ENCODE measurements at regions not wholly inside any gene's neighbourhood (a gene's known extent, or its start where the extent isn't known, plus 50 kb on each side); places are given as distances from the start of the nearest gene placed in this dataset.
"Not testable (repeated sequence)": the region's sequence is repeated elsewhere in the genome, so short reads cannot be mapped to it uniquely, and the experiment has no call there.

DNA sequence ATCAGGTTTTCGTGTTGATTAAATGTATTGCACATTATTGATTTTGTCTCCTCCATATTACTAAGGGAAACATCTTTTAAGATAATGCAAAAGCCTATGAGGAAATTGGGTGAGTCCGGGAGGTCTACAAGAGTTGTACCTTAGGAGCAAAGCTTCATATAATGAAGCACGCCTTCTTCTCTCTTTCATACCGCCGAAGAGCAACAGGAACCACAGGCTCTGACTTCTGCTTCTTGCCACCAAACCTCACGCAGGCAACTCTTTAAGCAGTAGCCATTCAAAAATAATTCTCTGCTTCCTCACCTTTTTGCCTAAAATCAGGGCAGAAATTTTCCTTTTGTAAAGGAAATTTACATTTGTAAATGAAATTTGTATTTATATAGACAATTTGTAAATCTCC is 139.6 kb downstream of the SPRY1 start:
- Mint-ChIP-seq H3K4me3 (peak overlapping the region; percentile 36), H3K9me3 (ENCODE audit: insufficient read depth) (no peaks in the 10 kb centered on the region), H3K27me3 (no peaks in the 10 kb centered on the region), H3K4me1 (peaks cover 14% of the 10 kb centered on the region), H3K27ac (peak overlapping the region; percentile 23)
- H3K36me3 ChIP-seq (replicated peaks in 1 of 2; ENCODE audit: control extremely low read depth in 1 of 2, control insufficient read depth in 1 of 2, extremely low read depth in 1 of 2, insufficient read depth in 2 of 2, low read length in 1 of 2): no peaks in the 10 kb centered on the region
- H3K4me1 ChIP-seq (ENCODE audit: control insufficient read depth in 2 of 2, insufficient read depth in 2 of 2, low read length in 2 of 2): peaks cover 3 to 16% of the 10 kb centered on the region in 2 donors
- H3K9me3 ChIP-seq (ENCODE audit: control extremely low read depth in 1 of 3, control insufficient read depth in 2 of 3, insufficient read depth in 1 of 3, low read length in 2 of 3): peaks cover 0 to 8% (median 0%) of the 10 kb centered on the region in 3 donors
- peak overlapping the region; percentile 38 for H3K4me2 ChIP-seq (replicated peaks; ENCODE audit: low read depth, low read length, poor library complexity, severe bottlenecking)
- intact Hi-C loops (cut with micrococcal nuclease): no loop called here
- ChIA-PET CTCF (interaction anchor here (0.6 to 1.3 kb wide), 3 partner anchors 28 to 434 kb away, joined by 3 read pairs; no protein-coding TSS in a partner anchor), POLR2A (no interaction called here)
- no peaks in the 10 kb centered on the region for H3K79me2 ChIP-seq (ENCODE audit: control insufficient read depth, insufficient read depth, low read length)
- WGBS (ENCODE audit: insufficient coverage): 0% methylated on average over 4 of the region's 6 CpGs
- no peak overlapping the region for H3K4me3 ChIP-seq (ENCODE audit: control extremely low read depth in 1 of 5, extremely low read depth in 1 of 5, insufficient read depth in 1 of 5, low read depth in 2 of 5, low read length in 4 of 5)
- TF ChIP-seq EZH2 (IDR thresholded peaks at IDR 0.05; ENCODE audit: borderline replicate concordance, insufficient read depth, low read depth, low read length, poor library complexity, severe bottlenecking): no peak
- TF ChIP-seq, protein P1, sequence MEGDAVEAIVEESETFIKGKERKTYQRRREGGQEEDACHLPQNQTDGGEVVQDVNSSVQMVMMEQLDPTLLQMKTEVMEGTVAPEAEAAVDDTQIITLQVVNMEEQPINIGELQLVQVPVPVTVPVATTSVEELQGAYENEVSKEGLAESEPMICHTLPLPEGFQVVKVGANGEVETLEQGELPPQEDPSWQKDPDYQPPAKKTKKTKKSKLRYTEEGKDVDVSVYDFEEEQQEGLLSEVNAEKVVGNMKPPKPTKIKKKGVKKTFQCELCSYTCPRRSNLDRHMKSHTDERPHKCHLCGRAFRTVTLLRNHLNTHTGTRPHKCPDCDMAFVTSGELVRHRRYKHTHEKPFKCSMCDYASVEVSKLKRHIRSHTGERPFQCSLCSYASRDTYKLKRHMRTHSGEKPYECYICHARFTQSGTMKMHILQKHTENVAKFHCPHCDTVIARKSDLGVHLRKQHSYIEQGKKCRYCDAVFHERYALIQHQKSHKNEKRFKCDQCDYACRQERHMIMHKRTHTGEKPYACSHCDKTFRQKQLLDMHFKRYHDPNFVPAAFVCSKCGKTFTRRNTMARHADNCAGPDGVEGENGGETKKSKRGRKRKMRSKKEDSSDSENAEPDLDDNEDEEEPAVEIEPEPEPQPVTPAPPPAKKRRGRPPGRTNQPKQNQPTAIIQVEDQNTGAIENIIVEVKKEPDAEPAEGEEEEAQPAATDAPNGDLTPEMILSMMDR (IDR thresholded peaks at IDR 0.05): no peak
- H4K20me1 ChIP-seq (ENCODE audit: control insufficient read depth, insufficient read depth, low read length, poor library complexity, severe bottlenecking): no peaks in the 10 kb centered on the region
- H3K27ac ChIP-seq (ENCODE audit: low read length in 2 of 2): peak overlapping the region in 1 of 2 donors; percentile 70
- peak overlapping the region; percentile 28 for H3K9ac ChIP-seq (ENCODE audit: low read length)
- H2AFZ ChIP-seq (ENCODE audit: insufficient read depth, low read depth, low read length, poor library complexity, severe bottlenecking): peak overlapping the region; percentile 57
- peak; percentile 36 for DNase-seq
- H3K27me3 ChIP-seq (replicated peaks in 1 of 4; ENCODE audit: control extremely low read depth in 1 of 4, control insufficient read depth in 3 of 4, insufficient read depth in 4 of 4, low read length in 3 of 4): no peaks in the 10 kb centered on the region
- ATAC-seq (ENCODE audit: low read depth): peak; percentile 33

DNA sequence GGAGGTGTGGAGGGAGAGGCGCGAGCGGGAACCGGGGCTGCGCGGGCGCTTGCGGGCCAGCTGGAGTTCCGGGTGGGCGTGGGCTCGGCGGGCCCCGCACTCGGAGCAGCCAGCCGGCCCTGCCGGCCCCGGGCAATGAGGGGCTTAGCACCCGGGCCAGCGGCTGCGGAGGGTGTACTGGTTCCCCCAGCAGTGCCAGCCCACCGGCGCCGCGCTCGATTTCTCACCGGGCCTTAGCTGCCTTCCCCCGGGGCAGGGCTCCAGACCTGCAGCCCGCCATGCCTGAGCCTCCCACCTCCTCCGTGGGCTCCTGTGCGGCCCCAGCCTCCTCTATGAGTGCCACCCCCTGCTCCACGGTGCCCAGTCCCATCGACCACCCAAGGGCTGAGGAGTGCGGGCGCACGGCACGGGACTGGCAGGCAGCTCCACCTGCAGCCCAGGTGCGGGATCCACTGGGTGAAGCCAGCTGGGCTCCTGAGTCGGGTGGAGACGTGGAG is 141.4 kb downstream of the SPRY1 start:
- intact Hi-C loops (cut with micrococcal nuclease); H3K36me3 ChIP-seq (replicated peaks in 1 of 2; ENCODE audit: control extremely low read depth in 1 of 2, control insufficient read depth in 1 of 2, extremely low read depth in 1 of 2, insufficient read depth in 2 of 2, low read length in 1 of 2); H3K4me2 ChIP-seq (replicated peaks; ENCODE audit: low read depth, low read length, poor library complexity, severe bottlenecking); H3K27ac Mint-ChIP-seq; H3K27me3 Mint-ChIP-seq; H3K79me2 ChIP-seq (ENCODE audit: control insufficient read depth, insufficient read depth, low read length); H3K9me3 ChIP-seq (ENCODE audit: control extremely low read depth in 1 of 3, control insufficient read depth in 2 of 3, insufficient read depth in 1 of 3, low read length in 2 of 3); H3K9me3 Mint-ChIP-seq (ENCODE audit: insufficient read depth); H2AFZ ChIP-seq (ENCODE audit: insufficient read depth, low read depth, low read length, poor library complexity, severe bottlenecking); POLR2A ChIA-PET; ATAC-seq (ENCODE audit: low read depth); H4K20me1 ChIP-seq (ENCODE audit: control insufficient read depth, insufficient read depth, low read length, poor library complexity, severe bottlenecking); H3K9ac ChIP-seq (ENCODE audit: low read length); H3K4me3 ChIP-seq (ENCODE audit: control extremely low read depth in 1 of 5, extremely low read depth in 1 of 5, insufficient read depth in 1 of 5, low read depth in 2 of 5, low read length in 4 of 5); H3K27me3 ChIP-seq (replicated peaks in 1 of 4; ENCODE audit: control extremely low read depth in 1 of 4, control insufficient read depth in 3 of 4, insufficient read depth in 4 of 4, low read length in 3 of 4); DNase-seq; H3K27ac ChIP-seq (ENCODE audit: low read length in 2 of 2); H3K4me3 Mint-ChIP-seq: not testable (repeated sequence)
- 96% methylated on average over 37 of the region's 39 CpGs for WGBS (ENCODE audit: insufficient coverage)
- H3K4me1 Mint-ChIP-seq: peaks cover 14% of the 10 kb centered on the region
- CTCF ChIA-PET: interaction anchor here (1.0 kb wide), 1 partner anchor 26 kb away, joined by 4 read pairs; no protein-coding TSS in a partner anchor
- H3K4me1 ChIP-seq (ENCODE audit: control insufficient read depth in 2 of 2, insufficient read depth in 2 of 2, low read length in 2 of 2): peaks cover 3 to 16% of the 10 kb centered on the region in 2 donors

Data from B cell (primary cell).